Natural killer cell (primary cell): ENCODE measurements at regions not wholly inside any gene's neighbourhood (a gene's known extent, or its start where the extent isn't known, plus 50 kb on each side); places are given as distances from the start of the nearest gene placed in this dataset.

Experiments used
- ATAC-seq, 3 donors: fragments of 150-1000 bp in 2 of 3; fragments of 200-7000 bp in 1 of 3; cut with Tn5 transposase; 1 replicate in 1 of 3; 2 replicates in 2 of 3; pipeline ENCODE4 v1.10.0; 2021; ENCODE audit warnings: mild to moderate bottlenecking in 2 of 3, moderate library complexity in 2 of 3
- DNase-seq, 2 donors: peaks; one replicate each; pipeline versions ENCODE4 v3.0.0 to v3.0.0-alpha.2; 2013 to 2021; ENCODE audit warnings: mixed read lengths in 1 of 2
- H3K27ac ChIP-seq: one replicate; pipeline ENCODE4 v1.5.1; 2013; ENCODE audit warnings: mild to moderate bottlenecking, low read length
- H3K27me3 ChIP-seq: one replicate; pipeline ENCODE4 v1.6.1; 2013; ENCODE audit warnings: low read length; ENCODE audit not compliant: control insufficient read depth, insufficient read depth
- H3K36me3 ChIP-seq: one replicate; pipeline ENCODE4 v1.6.1; 2013; ENCODE audit warnings: low read length; ENCODE audit not compliant: control insufficient read depth, insufficient read depth
- H3K4me1 ChIP-seq: one replicate; pipeline ENCODE4 v1.6.1; 2013; ENCODE audit warnings: low read length; ENCODE audit not compliant: control insufficient read depth, insufficient read depth
- H3K4me3 ChIP-seq: one replicate; pipeline ENCODE4 v1.5.1; 2013; ENCODE audit warnings: low read length
- H3K9me3 ChIP-seq: one replicate; pipeline ENCODE4 v1.6.1; 2013; ENCODE audit warnings: low read length; ENCODE audit not compliant: control insufficient read depth, insufficient read depth
- H3K27ac Mint-ChIP-seq, 2 donors: one replicate each; pipeline ENCODE4 v1.8.0; 2022; ENCODE audit warnings: mild to moderate bottlenecking in 2 of 2, mixed read lengths in 2 of 2, moderate library complexity in 1 of 2
- H3K27me3 Mint-ChIP-seq, 2 donors: one replicate each; pipeline ENCODE4 v1.8.0; 2022; ENCODE audit warnings: low read depth in 2 of 2, mixed read lengths in 2 of 2
- H3K36me3 Mint-ChIP-seq: one replicate; pipeline ENCODE4 v1.8.0; 2022; ENCODE audit warnings: mixed read lengths
- H3K4me1 Mint-ChIP-seq, 2 donors: one replicate each; pipeline ENCODE4 v1.8.0; 2022; ENCODE audit warnings: mixed read lengths in 2 of 2
- H3K4me3 Mint-ChIP-seq: one replicate; pipeline ENCODE4 v1.8.0; 2022; ENCODE audit warnings: mild to moderate bottlenecking, moderate library complexity, mixed read lengths
- H3K9me3 Mint-ChIP-seq, 2 donors: one replicate each; pipeline ENCODE4 v1.8.0; 2022; ENCODE audit warnings: mixed read lengths in 2 of 2
- CTCF ChIP-seq: fragments of 200-600 bp; IDR thresholded peaks from one replicate; pipeline ENCODE4 v1.8.0; 2022; ENCODE audit warnings: antibody characterized with exemption
- WGBS: methylation state at CpG from one replicate; pipeline ENCODE4 v1.1.7; 2013; ENCODE audit warnings: missing lambda C conversion rate; ENCODE audit not compliant: insufficient coverage; 5-methylcytosine and 5-hydroxymethylcytosine counted together
- intact Hi-C: fragments of 100-400 bp; cut with micrococcal nuclease; formaldehyde crosslinking; loops from one replicate; pipeline ENCODE4 v1.14.2; 2022

GRCh38 chr13:79770056-79770455 lies 289.1 kb downstream of the NDFIP2 start:
- no peaks in the 10 kb centered on the region for H3K36me3 Mint-ChIP-seq
- Histone ChIP-seq H3K4me1 (no peaks in the 10 kb centered on the region), H3K27ac (no peak overlapping the region), H3K36me3 (no peaks in the 10 kb centered on the region), H3K4me3 (no peak overlapping the region), H3K27me3 (no peaks in the 10 kb centered on the region), H3K9me3 (no peaks in the 10 kb centered on the region)
- WGBS = 88% methylated on average over 1 of the region's 1 CpG
- H3K27ac Mint-ChIP-seq = no peak overlapping the region
- ATAC-seq (no peak), DNase-seq (no peak)
- intact Hi-C loops = no loop called here
- no peaks in the 10 kb centered on the region for H3K4me1 Mint-ChIP-seq
- H3K27me3 Mint-ChIP-seq = no peaks in the 10 kb centered on the region
- H3K4me3 Mint-ChIP-seq = no peak overlapping the region
- TF ChIP-seq CTCF = no peak
- H3K9me3 Mint-ChIP-seq = peaks cover 0 to 6% of the 10 kb centered on the region in 2 donors

GRCh38 chr13:79767126-79767525 lies 286.2 kb downstream of the NDFIP2 start:
- no peak for ATAC-seq
- no peak overlapping the region for H3K27ac ChIP-seq
- no peaks in the 10 kb centered on the region for H3K27me3 Mint-ChIP-seq
- no peaks in the 10 kb centered on the region for H3K4me1 Mint-ChIP-seq
- no peak overlapping the region for H3K27ac Mint-ChIP-seq
- no peak overlapping the region for H3K4me3 Mint-ChIP-seq
- no peak for TF ChIP-seq CTCF
- intact Hi-C loops = no loop called here
- no peak for DNase-seq
- H3K27me3 ChIP-seq = no peaks in the 10 kb centered on the region
- no peaks in the 10 kb centered on the region for H3K36me3 ChIP-seq
- H3K4me1 ChIP-seq = no peaks in the 10 kb centered on the region
- H3K9me3 Mint-ChIP-seq = peaks cover 0 to 9% of the 10 kb centered on the region in 2 donors
- no peaks in the 10 kb centered on the region for H3K36me3 Mint-ChIP-seq
- WGBS = no CpG with 5 or more reads among the region's 2 CpGs
- H3K9me3 ChIP-seq = no peaks in the 10 kb centered on the region
- H3K4me3 ChIP-seq = no peak overlapping the region

- Mint-ChIP-seq H3K27ac (no peak overlapping the region), H3K4me3 (no peak overlapping the region), H3K9me3 (peaks cover 0 to 3% of the 10 kb centered on the region in 2 donors), H3K27me3 (no peaks in the 10 kb centered on the region), H3K36me3 (no peaks in the 10 kb centered on the region), H3K4me1 (no peaks in the 10 kb centered on the region)
- Histone ChIP-seq H3K9me3 (no peaks in the 10 kb centered on the region), H3K27ac (no peak overlapping the region), H3K4me1 (no peaks in the 10 kb centered on the region), H3K36me3 (no peaks in the 10 kb centered on the region), H3K27me3 (no peaks in the 10 kb centered on the region), H3K4me3 (no peak overlapping the region)
- ATAC-seq (no peak), DNase-seq (no peak)
- TF ChIP-seq CTCF = no peak
- intact Hi-C loops = no loop called here
Observed at GRCh38 chr13:79765331-79765730, 284.4 kb downstream of the NDFIP2 start.

GRCh38 chr13:79749984-79750551 lies 269.1 kb downstream of the NDFIP2 start:
- H3K9me3 ChIP-seq = no peaks in the 10 kb centered on the region
- Mint-ChIP-seq H3K9me3 (peaks cover 0 to 4% of the 10 kb centered on the region in 2 donors), H3K4me3 (no peak overlapping the region), H3K27me3 (peaks cover 0 to 7% of the 10 kb centered on the region in 2 donors), H3K36me3 (no peaks in the 10 kb centered on the region), H3K4me1 (no peaks in the 10 kb centered on the region), H3K27ac (no peak overlapping the region)
- DNase-seq = no peak
- ATAC-seq = no peak
- TF ChIP-seq CTCF = no peak
- no peaks in the 10 kb centered on the region for H3K36me3 ChIP-seq
- H3K4me3 ChIP-seq = no peak overlapping the region
- no peak overlapping the region for H3K27ac ChIP-seq
- 91% methylated on average over 3 of the region's 3 CpGs for WGBS
- no peaks in the 10 kb centered on the region for H3K27me3 ChIP-seq
- intact Hi-C loops = no loop called here
- no peaks in the 10 kb centered on the region for H3K4me1 ChIP-seq
